Right forelimb (tissue), 1 donor: ENCODE measurements at regions not wholly inside any gene's neighbourhood (a gene's known extent, or its start where the extent isn't known, plus 50 kb on each side); places are given as distances from the start of the nearest gene placed in this dataset.
"Not testable (repeated sequence)": the region's sequence is repeated elsewhere in the genome, so short reads cannot be mapped to it uniquely, and the experiment has no call there.

ENCODE experiments used
- DNase-seq: peaks from one replicate; pipeline ENCODE4 v3.0.0-alpha.2; 2018

GRCh38 chr3:177464392-177465256 is 267.3 kb upstream of the TBL1XR1 start:
- no peak for DNase-seq

GRCh38 chr3:177465257-177465642 is 268.0 kb upstream of the TBL1XR1 start:
- DNase-seq, result no peak

GRCh38 chr3:177466074-177466473 is 268.8 kb upstream of the TBL1XR1 start:
- no peak for DNase-seq

- not testable (repeated sequence) for DNase-seq
These were observed 269.3 kb upstream of the TBL1XR1 start for GRCh38 chr3:177466622-177467021.

- no peak for DNase-seq
These were observed 270.1 kb upstream of the TBL1XR1 start for GRCh38 chr3:177467247-177467985.

GRCh38 chr3:177468331-177468730 is 271.0 kb upstream of the TBL1XR1 start:
- no peak for DNase-seq

GRCh38 chr3:177468816-177469215 is 271.5 kb upstream of the TBL1XR1 start:
- DNase-seq, result no peak

GRCh38 chr3:177469216-177469615 is 271.9 kb upstream of the TBL1XR1 start:
- DNase-seq, result no peak

GRCh38 chr3:177470197-177470941 is 273.1 kb upstream of the TBL1XR1 start:
- no peak for DNase-seq

GRCh38 chr3:177471733-177472480 is 274.6 kb upstream of the TBL1XR1 start:
- DNase-seq, result no peak

GRCh38 chr3:177473184-177473583 is 275.9 kb upstream of the TBL1XR1 start:
- DNase-seq, result no peak

GRCh38 chr3:177473903-177474302 is 276.6 kb upstream of the TBL1XR1 start:
- DNase-seq, result no peak

- no peak for DNase-seq
These were observed 277.5 kb upstream of the TBL1XR1 start for GRCh38 chr3:177474652-177475355.

GRCh38 chr3:177475356-177475665 is 278.0 kb upstream of the TBL1XR1 start:
- no peak for DNase-seq

GRCh38 chr3:177476495-177476894 is 279.2 kb upstream of the TBL1XR1 start:
- DNase-seq, result no peak

- no peak for DNase-seq
These were observed 279.7 kb upstream of the TBL1XR1 start for GRCh38 chr3:177476921-177477435.

GRCh38 chr3:177478170-177478867 is 281.0 kb upstream of the TBL1XR1 start:
- DNase-seq, result peak; percentile 61

GRCh38 chr3:177479630-177480029 is 282.3 kb upstream of the TBL1XR1 start:
- DNase-seq, result no peak

GRCh38 chr3:177481329-177481728 is 284.0 kb upstream of the TBL1XR1 start:
- no peak for DNase-seq

- DNase-seq, result no peak
These were observed 284.9 kb upstream of the TBL1XR1 start for GRCh38 chr3:177482048-177482691.
